Dedifferentiated amniotic fluid mesenchymal stem cell (primary cell): ENCODE measurements at regions not wholly inside any gene's neighbourhood (a gene's known extent, or its start where the extent isn't known, plus 50 kb on each side); places are given as distances from the start of the nearest gene placed in this dataset.
"Not testable (repeated sequence)": the region's sequence is repeated elsewhere in the genome, so short reads cannot be mapped to it uniquely, and the experiment has no call there.

Source experiments
- DNase-seq: peaks from one replicate; pipeline ENCODE4 v3.0.0-alpha.2; 2016; ENCODE audit errors: extremely low spot score

DNA sequence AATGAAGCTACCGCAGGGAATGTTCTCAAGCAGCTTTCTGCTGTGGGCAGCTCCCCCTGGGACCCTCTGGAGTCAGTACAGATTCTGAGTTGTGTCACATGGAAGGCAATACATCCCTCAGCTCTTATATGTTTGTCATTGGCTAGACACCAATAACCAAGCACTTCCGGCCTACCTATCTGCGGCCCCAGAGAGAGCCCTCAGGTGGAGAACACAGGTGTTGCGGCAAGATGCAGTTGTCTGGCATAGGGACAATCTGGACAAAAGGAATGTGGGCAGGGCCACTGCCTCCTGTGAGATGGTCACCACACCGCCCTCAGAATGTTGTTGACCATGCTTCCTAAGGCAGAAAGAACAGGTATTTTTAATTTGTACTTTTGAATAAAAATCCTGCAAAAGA, 118.7 kb downstream of the BRMS1L start:
- no peak for DNase-seq

DNA sequence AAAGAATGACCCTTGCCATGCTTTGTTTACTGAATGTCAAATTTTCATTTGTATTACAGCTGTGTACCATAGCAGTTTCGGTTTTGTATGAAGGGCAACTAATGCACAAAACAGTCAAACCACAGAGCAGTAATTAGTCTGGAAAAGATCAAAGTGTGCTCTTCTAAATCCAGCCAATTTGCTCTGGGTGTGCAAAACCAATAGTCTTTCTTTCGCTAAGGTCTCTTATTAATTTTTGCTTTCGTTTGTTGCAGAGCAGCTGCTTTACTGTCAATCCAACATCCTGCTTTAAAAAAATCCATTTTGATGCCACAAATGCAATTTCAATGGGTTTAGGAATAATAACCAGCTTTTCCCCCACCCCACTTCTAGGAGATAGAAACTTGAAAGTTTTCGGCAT, 114.2 kb downstream of the BRMS1L start:
- no peak for DNase-seq

DNA sequence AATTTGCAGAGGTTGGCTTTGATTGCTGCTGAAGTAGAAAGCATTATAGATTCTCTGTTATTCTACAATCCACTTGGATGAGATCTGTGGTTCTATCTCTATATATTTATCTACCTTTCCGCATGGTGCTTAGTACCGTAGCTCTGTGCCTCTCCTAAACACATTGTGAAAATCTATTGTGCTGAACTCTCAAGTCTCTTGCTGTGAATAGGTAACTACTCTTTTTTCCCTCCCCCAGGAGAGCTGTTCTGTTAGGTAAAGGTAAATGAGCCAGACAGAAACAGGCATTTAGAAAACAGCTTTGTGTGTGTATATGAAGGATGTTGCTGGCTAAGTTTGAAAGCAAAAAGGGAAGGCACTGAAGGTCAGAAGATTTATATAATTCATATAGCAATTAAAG, 112.6 kb downstream of the BRMS1L start:
- DNase-seq: no peak

DNA sequence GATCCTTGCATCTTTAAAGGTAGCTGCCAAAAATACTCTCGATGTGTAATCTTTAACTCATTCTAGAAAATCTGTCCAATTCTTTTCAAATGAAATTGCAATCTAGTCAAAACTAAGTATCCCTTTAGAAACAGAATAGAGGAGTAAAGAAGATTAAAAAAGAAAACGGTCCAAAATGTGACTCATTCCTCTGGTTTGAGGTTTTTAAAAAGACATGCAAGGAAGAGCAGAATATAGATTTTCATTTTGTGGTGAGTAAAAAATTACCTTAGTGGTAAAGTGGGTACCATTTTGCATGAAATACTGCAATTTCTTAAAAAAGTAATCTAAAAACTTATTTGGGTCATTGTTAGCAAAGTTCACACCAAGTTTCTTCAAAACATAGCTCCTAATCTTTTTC, 108.4 kb downstream of the BRMS1L start:
- DNase-seq: no peak

DNA sequence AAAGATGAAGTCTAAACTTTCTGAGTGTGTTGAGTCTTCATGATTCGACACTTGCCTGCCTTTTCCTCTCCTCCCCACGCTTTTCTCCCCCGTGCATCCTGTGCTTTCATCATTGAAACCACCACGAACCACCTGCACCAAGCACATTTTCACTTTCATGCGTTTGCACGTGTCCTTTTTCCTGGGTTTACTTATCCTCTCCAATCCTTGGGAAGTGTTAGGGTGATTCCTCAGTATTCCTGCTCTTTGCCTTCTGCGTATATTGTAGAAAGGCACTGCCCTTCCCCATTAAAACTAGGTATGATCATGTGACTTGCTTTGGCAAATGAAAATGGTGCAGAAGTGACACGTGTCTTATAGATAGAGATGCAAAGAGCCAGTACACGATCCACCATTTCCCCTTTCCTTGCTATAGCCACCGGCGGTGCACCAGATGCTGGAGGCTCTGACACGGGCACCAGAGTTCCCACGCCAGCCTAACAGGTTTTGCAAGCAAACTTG, 106.6 kb downstream of the BRMS1L start:
- no peak for DNase-seq

DNA sequence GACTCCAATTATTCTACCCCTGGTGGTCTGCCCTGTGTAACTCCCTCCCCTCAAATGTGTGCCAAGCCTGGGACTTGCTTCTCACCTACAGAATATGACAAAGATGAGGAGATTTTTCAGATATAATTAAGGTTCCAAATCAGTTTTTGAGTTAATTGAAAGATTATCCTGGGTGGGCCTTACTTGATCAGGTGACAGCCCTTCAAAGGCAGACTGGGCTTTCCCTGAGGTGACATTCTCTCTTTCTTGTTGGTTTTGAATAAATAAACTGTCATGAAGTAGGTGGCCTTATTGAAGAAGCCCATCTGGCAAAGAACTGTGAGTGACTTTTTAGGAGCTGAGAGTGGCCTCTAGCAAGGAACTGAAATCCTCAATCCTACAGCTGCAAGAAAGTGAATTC, 106.0 kb downstream of the BRMS1L start:
- DNase-seq: no peak

DNA sequence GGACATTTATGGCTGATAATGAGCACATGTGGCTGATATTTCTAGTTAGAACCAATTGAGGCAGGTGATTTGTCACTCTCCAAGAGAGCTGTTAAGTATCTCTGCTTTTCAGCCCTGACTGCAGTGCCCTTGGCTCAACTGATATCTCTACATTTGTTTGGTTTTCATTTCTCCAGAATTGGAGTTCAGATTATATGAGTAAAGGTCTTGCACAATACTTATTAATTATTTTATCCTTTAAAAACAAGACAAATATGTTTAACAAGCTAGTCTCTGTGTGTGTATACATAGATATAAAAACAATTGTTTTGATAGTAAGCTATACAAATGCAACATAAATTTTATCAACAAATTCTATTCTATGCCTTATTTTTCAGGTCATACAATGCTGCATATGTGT, 105.2 kb downstream of the BRMS1L start:
- no peak for DNase-seq

DNA sequence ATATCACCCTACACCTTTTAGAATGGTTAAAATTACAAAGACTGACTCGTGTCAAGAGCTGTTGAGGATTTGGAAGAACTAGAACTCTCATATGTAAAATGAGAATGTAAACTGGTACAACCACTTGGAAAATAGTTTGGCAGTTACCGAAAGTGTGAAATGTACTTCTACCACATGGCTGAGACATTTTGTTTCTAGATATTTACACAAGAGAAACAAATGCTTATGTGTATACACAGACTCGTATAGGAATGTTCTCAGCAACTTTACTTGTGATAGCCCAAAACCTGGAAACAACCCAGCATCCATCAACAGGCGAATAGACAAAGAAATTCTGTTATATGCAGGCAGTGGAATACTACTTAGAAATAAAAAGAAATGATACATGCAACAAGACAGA, 103.0 kb downstream of the BRMS1L start:
- DNase-seq: no peak

DNA sequence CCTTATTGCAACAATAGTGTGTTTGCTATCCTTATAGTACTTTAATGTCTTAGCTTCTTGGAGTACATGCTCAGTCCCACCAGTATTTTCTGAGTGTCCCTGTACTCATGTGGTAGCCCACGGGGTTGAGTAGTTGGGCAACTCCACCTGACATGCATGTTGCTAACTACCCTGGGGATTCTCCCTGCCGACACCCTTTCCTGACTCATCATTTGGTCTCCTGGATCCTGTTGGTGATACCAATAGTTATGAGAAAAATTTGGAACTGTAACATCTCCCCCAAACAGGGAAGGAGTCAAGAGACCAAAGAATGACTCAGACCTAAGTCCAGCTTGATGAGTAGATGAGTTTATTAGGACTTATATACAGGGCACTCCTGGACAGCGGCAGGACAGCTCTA, 101.6 kb downstream of the BRMS1L start:
- DNase-seq: no peak

DNA sequence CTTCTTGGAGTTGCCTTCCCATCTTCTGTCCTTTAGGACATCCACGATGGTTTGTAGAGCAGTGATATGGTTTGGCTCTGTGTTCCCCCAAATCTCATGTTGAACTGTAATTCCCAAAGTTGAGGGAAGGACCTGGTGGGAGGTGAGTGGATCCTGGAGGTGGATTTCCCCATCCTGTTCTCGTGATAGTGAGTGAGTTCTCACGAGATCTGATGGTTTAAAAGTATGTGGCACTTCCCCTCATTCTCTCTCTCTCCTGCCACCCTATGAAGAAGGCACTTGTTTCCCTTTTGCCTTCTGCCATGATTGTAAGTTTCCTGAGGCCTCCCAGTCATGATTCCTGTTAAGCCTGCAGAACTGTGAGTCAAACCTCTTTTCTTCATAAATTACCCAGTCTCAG, 99.2 kb downstream of the BRMS1L start:
- no peak for DNase-seq

DNA sequence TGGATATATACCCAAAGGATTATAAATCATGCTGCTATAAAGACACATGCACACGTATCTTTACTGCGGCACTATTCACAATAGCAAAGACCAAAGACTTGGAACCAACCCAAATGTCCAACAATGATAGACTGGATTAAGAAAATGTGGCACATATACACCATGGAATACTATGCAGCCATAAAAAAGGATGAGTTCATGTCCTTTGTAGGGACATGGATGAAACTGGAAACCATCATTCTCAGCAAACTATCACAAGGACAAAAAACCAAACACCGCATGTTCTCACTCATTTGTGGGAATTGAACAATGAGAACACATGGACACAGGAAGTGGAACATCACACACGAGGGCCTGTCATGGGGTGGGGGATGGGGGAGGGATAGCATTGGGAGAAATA, 96.5 kb downstream of the BRMS1L start:
- not testable (repeated sequence) for DNase-seq

DNA sequence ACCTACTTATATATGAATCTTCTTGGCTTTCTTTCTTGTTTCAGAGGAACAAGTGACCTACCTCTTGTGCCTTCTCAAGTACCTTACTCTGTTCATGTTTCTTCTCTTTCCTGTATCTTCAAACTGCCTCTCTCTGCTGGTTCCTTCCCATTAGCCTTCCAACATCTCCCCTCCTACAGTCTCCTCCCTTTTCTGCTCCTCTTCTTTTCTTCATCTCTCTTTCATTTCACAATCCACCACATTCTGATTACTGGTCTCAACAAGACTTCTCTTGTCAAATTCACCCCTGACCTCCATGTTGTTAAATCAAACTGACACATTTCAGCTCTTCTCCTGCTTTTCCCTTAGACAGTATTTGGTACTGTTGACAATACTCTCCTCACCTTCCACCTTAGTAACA, 95.6 kb downstream of the BRMS1L start:
- DNase-seq: no peak
